Thyroid gland (tissue), 4 donors: ENCODE measurements at regions not wholly inside any gene's neighbourhood (a gene's known extent, or its start where the extent isn't known, plus 50 kb on each side); places are given as distances from the start of the nearest gene placed in this dataset.
A peak's percentile ranks its signal among the peaks of the same experiment; 100 is the strongest.
"Not testable (repeated sequence)": the region's sequence is repeated elsewhere in the genome, so short reads cannot be mapped to it uniquely, and the experiment has no call there.

ENCODE experiments used
- DNase-seq, 2 donors: peaks; one replicate each; pipeline ENCODE4 v3.0.0-alpha.2; 2019
- H3K27ac ChIP-seq, 3 donors: fragments of 200-600 bp; sonication (generic); 1 replicate in 2 of 3; 2 replicates in 1 of 3; pipeline ENCODE4 v1.5.1; 2016 to 2019; ENCODE audit warnings: mild to moderate bottlenecking in 1 of 3, moderate library complexity in 1 of 3
- H3K27me3 ChIP-seq: fragments of 200-600 bp; sonication (generic); one replicate; pipeline ENCODE4 v1.5.1; 2019
- H3K36me3 ChIP-seq, 2 donors: fragments of 200-600 bp; sonication (generic); one replicate each; pipeline ENCODE4 v1.5.1; 2016 to 2019
- H3K4me1 ChIP-seq, 2 donors: fragments of 200-600 bp; sonication (generic); one replicate each; pipeline ENCODE4 v1.5.1; 2017 to 2019
- H3K4me3 ChIP-seq, 3 donors: fragments of 200-600 bp; sonication (generic); replicated peaks in 1 of 3; 1 replicate in 2 of 3; 2 replicates in 1 of 3; pipeline ENCODE4 v1.5.1; 2016; ENCODE audit warnings: mild to moderate bottlenecking in 1 of 3
- H3K9me3 ChIP-seq: fragments of 200-600 bp; sonication (generic); one replicate; pipeline ENCODE4 v1.5.1; 2017
- CTCF ChIP-seq, 6 experiments: fragments of 200-600 bp in 3 of 6; fragments of 450-650 bp in 3 of 6; sonication (generic) in 3 of 6; IDR thresholded peaks; one replicate each; pipeline ENCODE4 v1.5.1; 2016 to 2019; ENCODE audit warnings: antibody characterized with exemption in 6 of 6, mild to moderate bottlenecking in 2 of 6, inconsistent platforms in 1 of 6, moderate library complexity in 1 of 6
- WGBS, 2 donors: methylation state at CpG; one replicate each; pipeline ENCODE4 v1.1.5; 2017; 5-methylcytosine and 5-hydroxymethylcytosine counted together
- intact Hi-C: fragments of 100-400 bp; cut with DNase I; formaldehyde crosslinking; loops from one replicate; pipeline ENCODE4 v1.15.1; 2023

GRCh38 chr15:30723540-30724175, 97.7 kb downstream of the ARHGAP11B start:
- WGBS, 2 donors = 94 to 98% methylated on average over 1 of the region's 1 CpG
- H3K27ac ChIP-seq, intact Hi-C loops, H3K4me3 ChIP-seq, H3K27me3 ChIP-seq, H3K36me3 ChIP-seq, H3K9me3 ChIP-seq, DNase-seq, H3K4me1 ChIP-seq: not testable (repeated sequence)

DNA sequence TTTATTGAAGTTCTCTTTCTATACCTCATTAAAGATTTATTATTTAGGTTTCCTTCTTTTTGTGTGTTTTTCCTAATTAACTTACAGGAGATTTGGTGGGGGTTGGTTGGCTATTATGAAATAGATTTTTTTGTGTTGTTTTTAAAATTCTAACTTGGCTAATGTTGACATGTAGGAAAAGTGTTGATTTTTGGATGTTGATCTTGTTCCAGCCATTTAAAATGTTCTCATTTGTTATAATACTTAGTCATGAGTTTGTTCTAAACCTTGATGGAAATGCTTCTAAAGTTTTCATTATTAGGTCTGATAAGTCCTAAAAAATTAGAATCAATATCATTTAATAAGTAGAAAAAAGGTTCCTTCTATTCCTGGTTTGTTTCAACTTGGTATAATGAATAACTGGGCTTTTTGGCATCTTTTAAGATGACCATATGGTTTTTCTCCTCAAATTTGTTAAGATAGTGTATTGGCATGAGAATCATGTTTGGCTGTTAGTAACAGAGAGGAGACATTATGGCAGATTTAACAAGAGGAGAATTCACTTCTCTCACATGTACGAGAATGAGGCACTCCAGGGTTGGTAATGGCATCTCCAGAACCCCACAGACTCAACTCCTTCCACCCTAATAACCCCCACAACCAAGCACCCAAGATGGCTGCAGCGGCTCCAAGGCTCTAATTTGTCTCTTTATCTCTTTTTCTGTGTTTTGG, 104.1 kb downstream of the ARHGAP11B start:
- intact Hi-C loops, H3K27ac ChIP-seq, H3K9me3 ChIP-seq, H3K27me3 ChIP-seq, H3K4me1 ChIP-seq, H3K4me3 ChIP-seq, H3K36me3 ChIP-seq, DNase-seq: not testable (repeated sequence)
- 95% methylated on average over 2 of the region's 2 CpGs for WGBS, 2 donors

- H3K27me3 ChIP-seq, H3K27ac ChIP-seq, H3K36me3 ChIP-seq, H3K4me1 ChIP-seq, intact Hi-C loops, H3K9me3 ChIP-seq, H3K4me3 ChIP-seq, DNase-seq: not testable (repeated sequence)
- 91 to 92% methylated on average over 3 of the region's 3 CpGs for WGBS, 2 donors
Observed at GRCh38 chr15:30730633-30731032, 104.7 kb downstream of the ARHGAP11B start.

- H3K36me3 ChIP-seq, DNase-seq, H3K4me3 ChIP-seq, H3K4me1 ChIP-seq, H3K9me3 ChIP-seq, H3K27ac ChIP-seq, intact Hi-C loops, H3K27me3 ChIP-seq: not testable (repeated sequence)
- WGBS, 2 donors = 96 to 97% methylated on average over 4 of the region's 4 CpGs
Observed at GRCh38 chr15:30732100-30732499, 106.2 kb downstream of the ARHGAP11B start.

DNA sequence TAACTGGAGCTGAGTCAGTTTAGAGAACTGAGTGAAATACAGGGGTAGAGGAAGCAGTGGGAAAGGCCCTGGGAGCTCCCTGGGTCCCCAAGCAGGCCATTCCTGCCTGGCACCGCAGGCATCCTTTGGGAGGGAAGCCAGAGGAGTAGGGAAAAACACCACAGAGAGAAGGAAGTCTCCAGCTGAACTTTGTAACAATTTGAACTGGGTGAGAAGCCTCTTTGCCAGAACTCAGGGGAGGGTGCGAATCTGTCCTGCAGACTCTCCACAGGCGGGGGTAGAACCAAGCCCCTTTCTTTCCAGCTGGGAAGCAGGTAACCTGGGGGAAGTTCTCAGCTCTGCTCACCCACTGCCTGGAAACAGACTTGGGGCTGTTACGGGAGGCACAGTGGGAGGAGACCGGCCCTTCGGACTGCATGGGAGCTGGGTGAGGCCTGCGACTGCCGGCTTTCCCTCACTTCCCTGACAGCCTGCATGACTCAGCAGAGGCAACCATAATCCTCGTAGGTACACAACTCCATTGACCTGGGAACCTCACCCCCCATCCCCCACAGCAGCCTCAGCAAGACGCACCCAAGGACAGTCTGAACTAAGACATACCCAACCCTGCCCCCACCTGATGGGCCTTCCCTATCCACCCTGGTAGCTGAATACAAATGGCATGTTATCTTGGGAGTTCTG, 110.1 kb downstream of the ARHGAP11B start:
- H3K4me3 ChIP-seq, H3K9me3 ChIP-seq, DNase-seq, H3K4me1 ChIP-seq, H3K27me3 ChIP-seq, intact Hi-C loops, H3K36me3 ChIP-seq, H3K27ac ChIP-seq: not testable (repeated sequence)
- 87 to 88% methylated on average over 10 of the region's 10 CpGs for WGBS, 2 donors

GRCh38 chr15:30742796-30743195, 116.9 kb downstream of the ARHGAP11B start:
- H3K36me3 ChIP-seq, DNase-seq, H3K4me3 ChIP-seq, H3K27me3 ChIP-seq, H3K9me3 ChIP-seq, intact Hi-C loops, H3K4me1 ChIP-seq, H3K27ac ChIP-seq: not testable (repeated sequence)
- 92% methylated on average over 3 of the region's 3 CpGs for WGBS, 2 donors

DNA sequence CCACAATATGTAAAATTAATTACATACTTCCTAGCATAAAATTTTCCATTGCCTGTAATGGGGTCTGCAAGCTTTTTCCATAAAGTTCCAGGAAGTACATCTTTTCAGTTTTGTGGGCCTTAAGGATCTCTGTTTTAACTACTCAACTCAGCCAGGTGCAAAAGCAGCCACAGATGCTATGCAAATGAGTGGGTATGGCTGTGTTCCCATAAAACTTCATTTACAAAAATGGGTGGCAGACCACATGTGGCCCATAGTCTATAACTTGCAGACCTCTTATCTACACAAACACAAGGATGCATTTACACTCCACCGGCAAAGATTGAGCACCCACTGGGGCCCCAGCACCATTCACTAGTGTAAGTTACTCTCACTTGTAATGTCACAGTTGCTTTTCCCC, 123.1 kb downstream of the ARHGAP11B start:
- H3K4me1 ChIP-seq, H3K4me3 ChIP-seq, H3K27ac ChIP-seq, DNase-seq, H3K9me3 ChIP-seq, H3K27me3 ChIP-seq, H3K36me3 ChIP-seq, intact Hi-C loops: not testable (repeated sequence)
- WGBS, 2 donors = no CpG with 5 or more reads among the region's 1 CpG

DNA sequence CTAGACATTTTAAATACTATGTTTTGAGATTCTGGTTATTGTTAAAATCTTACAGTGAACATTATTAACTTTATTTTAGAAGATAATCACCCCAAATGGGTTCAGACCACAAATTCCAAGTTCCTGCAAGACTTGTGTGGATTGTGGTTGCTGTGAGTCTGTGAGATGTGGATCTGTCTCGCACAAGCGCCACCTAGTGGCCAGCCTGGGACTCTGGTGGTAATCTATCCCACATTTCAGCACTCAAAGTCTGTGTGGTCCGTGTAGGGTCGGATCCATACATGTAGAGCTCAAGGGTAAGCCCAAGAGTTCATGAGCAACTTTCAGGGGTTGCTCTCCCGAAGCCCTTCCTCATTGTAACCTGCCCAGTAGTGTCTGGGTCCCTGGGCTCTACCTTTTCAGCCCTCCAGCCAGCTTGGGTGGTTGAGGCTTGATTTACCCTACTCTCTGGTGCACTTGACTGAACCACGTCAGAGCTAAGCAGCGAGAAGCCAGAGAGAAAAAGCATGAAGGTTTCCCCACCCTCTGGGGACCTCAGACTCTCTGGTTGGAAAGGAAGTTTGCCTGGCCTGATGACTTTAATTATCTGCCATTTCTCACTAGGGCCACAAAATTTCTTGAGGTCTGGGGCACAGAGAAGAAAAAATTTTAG, 129.2 kb downstream of the ARHGAP11B start:
- TF ChIP-seq CTCF (IDR thresholded peaks at IDR 0.05) = peak in 1 of 6 experiments; percentile 39
- H3K9me3 ChIP-seq, intact Hi-C loops, H3K27ac ChIP-seq, H3K36me3 ChIP-seq, H3K27me3 ChIP-seq, H3K4me1 ChIP-seq, H3K4me3 ChIP-seq: not testable (repeated sequence)
- peak; percentile 58 to 71 for DNase-seq
- WGBS, 2 donors = 10% methylated on average over 2 of the region's 7 CpGs; no CpG with 5 or more reads in 1 of the 2 donors

- 88 to 98% methylated on average over 4 to 5 of the region's 5 CpGs for WGBS, 2 donors
- H3K9me3 ChIP-seq, H3K4me1 ChIP-seq, H3K27ac ChIP-seq, DNase-seq, intact Hi-C loops, H3K4me3 ChIP-seq, H3K27me3 ChIP-seq, H3K36me3 ChIP-seq: not testable (repeated sequence)
Observed at GRCh38 chr15:30760633-30761032, 134.7 kb downstream of the ARHGAP11B start.

DNA sequence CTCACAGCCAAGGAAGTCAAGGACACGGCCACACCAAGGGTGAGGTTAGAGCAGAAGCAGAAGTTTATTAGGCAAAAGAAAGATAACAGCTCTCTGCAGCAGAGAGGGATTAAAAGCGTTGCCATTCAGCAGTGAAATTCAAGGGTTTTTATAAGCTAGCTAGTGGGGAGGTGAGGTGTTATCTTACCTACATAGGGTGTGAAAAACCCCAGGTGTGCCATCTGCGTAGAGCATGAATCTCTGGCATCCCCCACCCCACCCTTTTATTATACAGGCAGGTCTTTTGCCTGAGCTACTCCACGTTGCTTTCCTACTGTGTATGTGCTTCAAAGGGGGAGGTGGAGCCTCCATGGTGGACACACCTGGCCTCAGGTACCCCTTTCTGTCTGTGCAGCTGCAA, 135.4 kb downstream of the ARHGAP11B start:
- H3K4me3 ChIP-seq, H3K4me1 ChIP-seq, H3K27me3 ChIP-seq, intact Hi-C loops, H3K9me3 ChIP-seq, H3K36me3 ChIP-seq, H3K27ac ChIP-seq, DNase-seq: not testable (repeated sequence)
- WGBS, 2 donors = 91 to 95% methylated on average over 3 of the region's 4 CpGs

DNA sequence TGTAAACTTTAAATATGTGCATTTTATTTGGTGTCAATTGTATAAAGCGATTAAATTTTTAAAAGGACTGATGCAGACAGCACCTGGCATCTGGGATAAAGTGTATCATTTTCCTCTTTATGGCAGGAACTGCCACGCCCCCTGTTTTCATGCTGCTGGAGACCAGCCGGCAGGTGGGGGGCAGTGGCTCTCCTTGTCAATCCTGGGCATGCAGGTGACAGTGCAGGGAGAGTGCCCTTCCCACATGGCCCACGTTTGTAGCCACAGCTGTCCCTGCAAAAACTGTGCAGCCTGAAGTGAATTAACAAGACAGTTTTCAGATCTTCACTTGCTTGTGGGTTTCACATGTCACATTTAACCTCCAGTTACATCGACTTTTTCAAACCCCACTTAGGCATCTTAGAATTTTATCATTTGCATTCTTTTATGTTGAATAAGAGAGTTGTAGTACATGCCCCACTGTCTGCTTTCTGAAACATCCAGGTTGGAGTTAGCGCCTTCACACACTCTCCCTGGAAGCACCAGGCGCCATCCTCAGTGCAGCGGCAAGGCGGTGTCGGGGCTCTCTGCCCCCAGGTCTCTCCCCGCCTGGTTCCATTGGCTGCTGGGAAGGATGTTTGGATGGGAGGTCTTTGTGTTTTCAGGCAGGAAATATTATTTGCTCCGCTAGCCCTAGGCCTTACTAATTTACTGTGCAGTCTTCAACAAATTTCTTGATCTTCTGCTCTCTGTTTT, 134.2 kb upstream of the FAN1 start:
- DNase-seq, H3K27me3 ChIP-seq, H3K4me3 ChIP-seq, H3K9me3 ChIP-seq, intact Hi-C loops, H3K4me1 ChIP-seq, H3K36me3 ChIP-seq, H3K27ac ChIP-seq: not testable (repeated sequence)
- WGBS, 2 donors = 89 to 96% methylated on average over 12 of the region's 12 CpGs
